HEK293T (cell line): ENCODE measurements at regions not wholly inside any gene's neighbourhood (a gene's known extent, or its start where the extent isn't known, plus 50 kb on each side); places are given as distances from the start of the nearest gene placed in this dataset.

Experiments used
- CTCF ChIA-PET: fragments of 350-600 bp; formaldehyde crosslinking; extraction: SDS; loops from one replicate; lab custom pipeline; 2021; ENCODE audit warnings: antibody characterized with exemption, inconsistent platforms; lab: Yijun Ruan, JAX
- POLR2A ChIA-PET: fragments of 350-600 bp; formaldehyde crosslinking; extraction: SDS; loops from one replicate; lab custom pipeline; 2020; ENCODE audit warnings: antibody characterized with exemption, inconsistent platforms; lab: Yijun Ruan, JAX
- DNase-seq: peaks from one replicate; pipeline ENCODE4 v3.0.0; 2012; ENCODE audit warnings: mixed read lengths; ENCODE audit errors: extremely low spot score
- ARNT ChIP-seq: fragments of 450-650 bp; IDR thresholded peaks from 2 replicates; pipeline ENCODE4 v1.6.1; 2017; ENCODE audit warnings: mild to moderate bottlenecking
- BHLHE40 ChIP-seq: fragments of 450-650 bp; IDR thresholded peaks from 2 replicates; pipeline ENCODE4 v1.6.1; 2016; ENCODE audit warnings: mild to moderate bottlenecking, moderate library complexity, borderline replicate concordance
- CTBP1 ChIP-seq: fragments of 450-650 bp; IDR thresholded peaks from 2 replicates; pipeline ENCODE4 v1.6.1; 2016; ENCODE audit warnings: borderline replicate concordance
- ELF4 ChIP-seq: fragments of 450-650 bp; IDR thresholded peaks from 2 replicates; pipeline ENCODE4 v1.6.1; 2017; ENCODE audit warnings: antibody characterized with exemption
- FOXA1 ChIP-seq: fragments of 450-650 bp; IDR thresholded peaks from 2 replicates; pipeline ENCODE4 v1.6.1; 2016; ENCODE audit warnings: mild to moderate bottlenecking
- FOXK2 ChIP-seq: fragments of 450-650 bp; IDR thresholded peaks from 2 replicates; pipeline ENCODE4 v1.6.1; 2016; ENCODE audit warnings: mild to moderate bottlenecking
- FOXM1 ChIP-seq: fragments of 450-650 bp; IDR thresholded peaks from 2 replicates; pipeline ENCODE4 v1.6.1; 2017; ENCODE audit warnings: mild to moderate bottlenecking, borderline replicate concordance
- HDGF ChIP-seq: fragments of 450-650 bp; IDR thresholded peaks from 2 replicates; pipeline ENCODE4 v1.6.1; 2017; ENCODE audit warnings: antibody characterized with exemption, borderline replicate concordance
- L3MBTL2 ChIP-seq: fragments of 450-650 bp; conservative IDR thresholded peaks from 2 replicates; pipeline ENCODE4 v1.6.1; 2016; ENCODE audit warnings: mild to moderate bottlenecking
- LEF1 ChIP-seq: fragments of 450-650 bp; IDR thresholded peaks from 2 replicates; pipeline ENCODE4 v1.6.1; 2017; ENCODE audit warnings: mild to moderate bottlenecking, borderline replicate concordance
- NFRKB ChIP-seq: fragments of 450-650 bp; IDR thresholded peaks from 2 replicates; pipeline ENCODE4 v1.6.1; 2016; ENCODE audit warnings: mild to moderate bottlenecking, moderate library complexity
- PKNOX1 ChIP-seq: fragments of 450-650 bp; IDR thresholded peaks from 2 replicates; pipeline ENCODE4 v1.6.1; 2016
- SP1 ChIP-seq: fragments of 450-650 bp; IDR thresholded peaks from 2 replicates; pipeline ENCODE4 v1.6.1; 2017
- SUZ12 ChIP-seq: fragments of 450-650 bp; IDR thresholded peaks from 2 replicates; pipeline ENCODE4 v1.6.1; 2016; ENCODE audit warnings: mild to moderate bottlenecking
- TARDBP ChIP-seq: fragments of 450-650 bp; IDR thresholded peaks from 2 replicates; pipeline ENCODE4 v1.6.1; 2016
- ZNF384 ChIP-seq: fragments of 450-650 bp; IDR thresholded peaks from 2 replicates; pipeline ENCODE4 v1.6.1; 2016

- DNase-seq, result no peak
- TF ChIP-seq LEF1, result no peak
- TF ChIP-seq FOXA1, result no peak
- TF ChIP-seq FOXM1, result no peak
- no peak for TF ChIP-seq ARNT
- TF ChIP-seq TARDBP, result no peak
- TF ChIP-seq ELF4, result no peak
- no peak for TF ChIP-seq NFRKB
- TF ChIP-seq CTBP1, result no peak
- TF ChIP-seq SP1, result no peak
- TF ChIP-seq HDGF, result no peak
- no peak for TF ChIP-seq L3MBTL2
- ChIA-PET POLR2A (no interaction called here), CTCF (no interaction called here)
Observed at GRCh38 chr7:10536561-10536960, 437.1 kb upstream of the PHF14 start.

- TF ChIP-seq SP1, result no peak
- TF ChIP-seq CTBP1, result no peak
- TF ChIP-seq LEF1, result no peak
- TF ChIP-seq NFRKB, result no peak
- no peak for TF ChIP-seq ARNT
- no peak for TF ChIP-seq BHLHE40
- TF ChIP-seq FOXM1, result no peak
- no peak for TF ChIP-seq ZNF384
- no peak for TF ChIP-seq PKNOX1
- no peak for DNase-seq
- ChIA-PET POLR2A (no interaction called here), CTCF (no interaction called here)
Observed at GRCh38 chr7:10537764-10538163, 435.9 kb upstream of the PHF14 start.

DNA sequence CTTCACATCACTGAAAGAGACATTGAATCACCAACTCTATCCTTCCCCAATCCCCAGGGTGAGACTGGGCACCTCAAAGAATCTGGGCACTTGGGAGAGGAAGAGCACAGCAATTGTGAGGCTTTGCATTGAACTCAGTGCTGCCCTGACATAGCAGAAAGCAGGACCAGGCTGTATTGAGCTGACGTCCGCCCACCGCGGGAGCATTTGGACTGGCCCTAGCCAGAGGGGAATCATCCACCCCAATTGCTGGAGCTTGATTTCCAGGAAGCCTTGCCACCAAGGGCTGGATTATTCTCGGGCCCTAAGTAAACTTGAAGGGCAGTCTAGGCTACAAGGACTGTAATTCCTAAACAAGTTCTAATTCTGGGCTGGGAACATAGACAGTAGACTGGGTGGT, 416.3 kb upstream of the PHF14 start:
- TF ChIP-seq ARNT (no peak), BHLHE40 (no peak)
- DNase-seq, result no peak
- CTCF ChIA-PET, result no interaction called here
- POLR2A ChIA-PET, result no interaction called here

DNA sequence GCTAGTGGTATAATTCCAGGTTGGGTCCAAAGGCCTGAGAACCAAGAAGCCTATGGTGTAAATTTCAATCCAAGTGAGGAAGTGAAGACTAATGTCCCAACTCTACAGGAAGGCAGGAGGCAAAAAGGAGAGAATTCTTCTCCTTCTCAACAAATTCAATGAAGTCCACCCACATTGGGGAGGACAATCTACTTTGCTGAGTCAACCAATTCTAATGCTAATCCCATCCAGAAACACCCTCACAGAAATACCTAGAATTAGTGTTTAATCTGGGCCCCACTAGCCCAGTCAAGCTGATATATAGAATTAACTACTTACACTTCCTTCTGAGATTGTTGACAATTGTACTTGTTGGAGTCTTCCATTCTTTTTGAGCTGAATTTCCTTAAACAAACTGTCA, 413.2 kb upstream of the PHF14 start:
- no peak for DNase-seq
- CTCF ChIA-PET, result no interaction called here
- TF ChIP-seq FOXA1 (no peak), FOXM1 (no peak), NFRKB (no peak), FOXK2 (no peak), SP1 (no peak), CTBP1 (no peak), LEF1 (no peak), ELF4 (no peak), BHLHE40 (no peak), ARNT (no peak), ZNF384 (no peak), HDGF (no peak), PKNOX1 (no peak), SUZ12 (no peak), L3MBTL2 (no peak), TARDBP (no peak)
- POLR2A ChIA-PET, result no interaction called here

- ChIA-PET POLR2A (no interaction called here), CTCF (no interaction called here)
- no peak for TF ChIP-seq BHLHE40
- DNase-seq, result no peak
Observed at GRCh38 chr7:10568891-10569290, 404.8 kb upstream of the PHF14 start.

DNA sequence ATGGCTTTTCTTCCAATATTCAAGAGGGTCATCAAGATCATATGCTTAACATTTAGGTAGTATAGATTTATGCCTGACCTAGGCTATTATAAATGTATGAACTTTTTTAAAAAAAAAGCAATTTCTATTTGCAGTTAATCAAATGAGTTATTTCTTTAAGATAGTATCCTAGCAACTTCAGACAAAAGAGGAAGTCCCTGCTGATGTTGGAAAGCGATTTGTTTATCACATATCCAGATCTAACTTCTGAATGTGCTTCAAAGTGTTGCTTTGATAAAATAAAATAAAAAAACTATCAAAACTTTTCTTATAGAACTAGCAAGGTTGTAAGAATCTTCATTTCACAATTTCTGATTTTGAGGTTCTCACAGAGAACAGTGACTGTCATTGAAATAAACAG, 401.9 kb upstream of the PHF14 start:
- POLR2A ChIA-PET, result no interaction called here
- TF ChIP-seq SUZ12 (no peak), NFRKB (no peak), PKNOX1 (no peak), BHLHE40 (no peak), SP1 (no peak), FOXA1 (no peak), FOXM1 (no peak), HDGF (no peak), ARNT (no peak)
- DNase-seq, result no peak
- CTCF ChIA-PET, result no interaction called here

DNA sequence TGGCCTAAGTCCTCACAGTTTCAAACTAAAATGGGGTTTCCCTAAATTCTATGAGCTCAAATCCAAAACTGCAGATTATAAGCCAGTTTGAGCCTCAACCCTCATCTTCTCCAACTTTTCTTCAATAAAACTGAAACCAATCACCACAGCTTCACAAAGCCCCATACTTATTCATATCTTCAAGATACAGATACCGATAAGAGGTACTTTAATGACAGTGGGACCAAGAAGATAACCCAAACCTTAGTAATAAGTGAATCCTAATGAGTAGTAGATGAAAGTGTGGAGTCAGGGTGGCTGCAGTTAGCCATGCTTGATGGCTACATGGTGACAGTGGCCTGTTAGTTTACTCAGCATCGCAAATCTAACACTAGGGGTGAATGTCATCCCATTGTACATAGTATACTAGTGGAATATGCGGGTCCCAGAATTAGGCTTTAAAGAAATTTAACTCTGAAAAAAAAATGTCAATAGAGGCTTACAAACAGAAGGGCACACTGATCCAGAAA, 395.8 kb upstream of the PHF14 start:
- ChIA-PET CTCF (no interaction called here), POLR2A (no interaction called here)
- no peak for DNase-seq
- TF ChIP-seq ZNF384 (no peak), BHLHE40 (no peak), SP1 (no peak), PKNOX1 (no peak), LEF1 (no peak), ELF4 (no peak), TARDBP (no peak), FOXA1 (no peak)
